ENCODE measurements at regions not wholly inside any gene's neighbourhood (a gene's known extent, or its start where the extent isn't known, plus 50 kb on each side); places are given as distances from the start of the nearest gene placed in this dataset.

DNA sequence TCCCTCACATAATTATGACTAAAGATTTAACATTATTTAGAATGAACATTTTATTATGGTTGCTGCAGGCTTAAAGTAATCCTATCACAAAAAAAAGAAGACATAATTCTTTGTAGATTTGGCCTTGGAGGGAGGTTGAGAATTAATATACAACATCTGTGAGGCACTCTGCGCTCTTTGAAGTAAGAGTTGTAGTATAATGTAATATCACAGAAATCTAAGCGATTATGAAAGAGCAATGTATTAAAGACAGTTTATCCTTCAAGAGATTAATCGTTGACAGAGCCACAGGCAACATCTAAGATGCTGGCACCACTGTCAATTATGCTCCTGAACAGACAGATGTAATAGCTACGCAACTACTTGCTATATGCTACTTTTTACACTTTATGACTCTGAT, 946.8 kb downstream of the GRIK2 start:
- TF ChIP-seq YY1 (IDR thresholded peaks at IDR 0.05; ENCODE audit: insufficient read depth, insufficient read length) (no peak), SUZ12 (IDR thresholded peaks at IDR 0.05; ENCODE audit: extremely low read depth, insufficient read depth, insufficient read length) (no peak)
